Activated CD8-positive, alpha-beta memory T cell treated with anti-CD3 and anti-CD28 coated beads, Interleukin-2, amount 50 U/mL, for 1 hour (primary cell): ENCODE measurements at regions not wholly inside any gene's neighbourhood (a gene's known extent, or its start where the extent isn't known, plus 50 kb on each side); places are given as distances from the start of the nearest gene placed in this dataset.

Experiments used
- DNase-seq: peaks from one replicate; pipeline ENCODE4 v3.0.0-alpha.2; 2020; ENCODE audit errors: extremely low read depth

- DNase-seq: no peak
Observed at GRCh38 chr13:40169476-40169875, 497.0 kb downstream of the FOXO1 start.

GRCh38 chr13:40170091-40170490, 496.4 kb downstream of the FOXO1 start:
- DNase-seq: no peak

GRCh38 chr13:40170982-40171381, 495.5 kb downstream of the FOXO1 start:
- no peak for DNase-seq

- DNase-seq: no peak
Observed at GRCh38 chr13:40171566-40171965, 494.9 kb downstream of the FOXO1 start.

- DNase-seq: no peak
Observed at GRCh38 chr13:40172149-40172591, 494.3 kb downstream of the FOXO1 start.

- no peak for DNase-seq
Observed at GRCh38 chr13:40172878-40173277, 493.6 kb downstream of the FOXO1 start.

GRCh38 chr13:40175639-40176038, 490.8 kb downstream of the FOXO1 start:
- no peak for DNase-seq

GRCh38 chr13:40176242-40176641, 490.2 kb downstream of the FOXO1 start:
- DNase-seq: no peak

- no peak for DNase-seq
Observed at GRCh38 chr13:40178130-40178529, 488.3 kb downstream of the FOXO1 start.

GRCh38 chr13:40179445-40180281, 486.8 kb downstream of the FOXO1 start:
- no peak for DNase-seq

GRCh38 chr13:40180776-40181175, 485.7 kb downstream of the FOXO1 start:
- no peak for DNase-seq

- no peak for DNase-seq
Observed at GRCh38 chr13:40181203-40181845, 485.1 kb downstream of the FOXO1 start.

- no peak for DNase-seq
Observed at GRCh38 chr13:40182591-40182990, 483.9 kb downstream of the FOXO1 start.

GRCh38 chr13:40185414-40185813, 481.0 kb downstream of the FOXO1 start:
- no peak for DNase-seq

- DNase-seq: no peak
Observed at GRCh38 chr13:40186041-40186440, 480.4 kb downstream of the FOXO1 start.

GRCh38 chr13:40186626-40187323, 479.7 kb downstream of the FOXO1 start:
- no peak for DNase-seq

GRCh38 chr13:40187324-40187795, 479.1 kb downstream of the FOXO1 start:
- DNase-seq: peak; percentile 69

GRCh38 chr13:40187841-40188591, 478.4 kb downstream of the FOXO1 start:
- no peak for DNase-seq

GRCh38 chr13:40189426-40189825, 477.0 kb downstream of the FOXO1 start:
- DNase-seq: no peak

GRCh38 chr13:40189898-40190630, 476.4 kb downstream of the FOXO1 start:
- DNase-seq: no peak

GRCh38 chr13:40190641-40191100, 475.8 kb downstream of the FOXO1 start:
- DNase-seq: peak; percentile 24
